ENCODE measurements at regions not wholly inside any gene's neighbourhood (a gene's known extent, or its start where the extent isn't known, plus 50 kb on each side); places are given as distances from the start of the nearest gene placed in this dataset.

DNA sequence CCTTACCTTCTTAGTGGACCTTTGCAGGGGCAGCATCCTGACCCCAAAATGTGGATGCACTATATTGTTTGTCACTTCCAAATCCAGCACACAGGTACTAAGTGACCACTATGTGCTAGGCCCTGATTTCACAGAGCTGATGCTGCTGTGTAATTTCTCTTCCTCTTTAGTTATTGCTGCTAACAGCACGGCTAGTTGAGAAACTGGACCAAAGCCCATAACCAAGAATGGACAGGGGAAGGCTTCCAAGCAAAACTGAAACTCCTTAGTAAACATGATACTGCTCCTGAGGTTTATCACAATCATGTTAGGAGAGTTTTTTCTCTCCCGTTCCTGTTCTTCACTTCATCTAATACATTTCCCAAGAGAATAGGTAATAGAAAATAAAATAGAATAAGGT lies 172.9 kb upstream of the TTC29 start:
- H3K4me1 Mint-ChIP-seq (ENCODE audit: low read depth): no peaks in the 10 kb centered on the region
- no peak overlapping the region for H3K27ac Mint-ChIP-seq
- no peak for DNase-seq (ENCODE audit: low spot score)
- H3K4me3 Mint-ChIP-seq (ENCODE audit: low read depth): no peak overlapping the region
- intact Hi-C loops (cut with micrococcal nuclease): no loop called here
- peaks cover 12% of the 10 kb centered on the region for H3K9me3 Mint-ChIP-seq
- H3K27me3 Mint-ChIP-seq (ENCODE audit: low read depth): no peaks in the 10 kb centered on the region
- no peaks in the 10 kb centered on the region for H3K36me3 Mint-ChIP-seq (ENCODE audit: low read depth)

DNA sequence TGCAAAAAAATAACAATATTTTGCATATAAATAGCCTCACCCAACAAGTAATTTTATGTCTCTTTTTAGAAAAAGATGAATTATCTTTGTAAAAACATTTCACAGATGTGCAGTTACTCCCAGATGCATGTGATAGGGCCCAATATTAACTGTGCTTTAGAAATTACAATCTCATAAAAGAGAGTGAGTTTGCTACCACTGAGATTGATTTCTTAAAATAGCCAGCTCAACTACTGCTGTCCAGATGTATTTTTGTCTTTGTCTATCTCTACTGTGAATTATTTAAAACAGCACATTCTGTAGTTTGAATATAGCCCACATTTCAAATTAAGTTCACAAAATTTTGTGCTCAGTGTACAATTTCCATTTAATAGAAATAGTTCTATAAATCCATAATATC lies 177.0 kb upstream of the TTC29 start:
- no peak overlapping the region for H3K4me3 Mint-ChIP-seq (ENCODE audit: low read depth)
- H3K27ac Mint-ChIP-seq: no peak overlapping the region
- H3K27me3 Mint-ChIP-seq (ENCODE audit: low read depth): no peaks in the 10 kb centered on the region
- intact Hi-C loops (cut with micrococcal nuclease): no loop called here
- no peak for DNase-seq (ENCODE audit: low spot score)
- H3K36me3 Mint-ChIP-seq (ENCODE audit: low read depth): no peaks in the 10 kb centered on the region
- no peaks in the 10 kb centered on the region for H3K9me3 Mint-ChIP-seq
- H3K4me1 Mint-ChIP-seq (ENCODE audit: low read depth): no peaks in the 10 kb centered on the region

- H3K27ac Mint-ChIP-seq: no peak overlapping the region
- H3K4me3 Mint-ChIP-seq (ENCODE audit: low read depth): no peak overlapping the region
- H3K27me3 Mint-ChIP-seq (ENCODE audit: low read depth): no peaks in the 10 kb centered on the region
- H3K9me3 Mint-ChIP-seq: no peaks in the 10 kb centered on the region
- H3K4me1 Mint-ChIP-seq (ENCODE audit: low read depth): no peaks in the 10 kb centered on the region
- H3K36me3 Mint-ChIP-seq (ENCODE audit: low read depth): no peaks in the 10 kb centered on the region
- intact Hi-C loops (cut with micrococcal nuclease): no loop called here
- no peak for DNase-seq (ENCODE audit: low spot score)
Observed at GRCh38 chr4:147123146-147123545, 177.5 kb upstream of the TTC29 start.

DNA sequence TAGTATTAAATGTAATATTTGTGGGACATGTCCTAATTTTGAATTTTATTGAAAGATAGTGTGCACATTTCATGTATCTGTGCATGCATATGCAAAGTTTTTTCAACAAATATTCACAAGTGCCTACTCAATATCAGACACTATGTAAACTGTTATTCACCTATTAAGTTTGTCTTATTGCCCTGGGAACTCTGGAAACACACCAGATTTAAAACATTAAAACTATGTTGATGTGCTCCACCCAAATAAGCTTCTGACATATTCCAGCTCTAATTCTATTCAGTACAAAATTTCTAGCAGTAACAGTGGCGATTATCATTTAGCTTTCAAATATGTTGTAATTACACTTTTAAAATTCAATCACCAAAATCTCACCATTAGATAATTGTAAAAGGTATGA lies 183.1 kb upstream of the TTC29 start:
- no peak overlapping the region for H3K27ac Mint-ChIP-seq
- H3K36me3 Mint-ChIP-seq (ENCODE audit: low read depth): no peaks in the 10 kb centered on the region
- no peak for DNase-seq (ENCODE audit: low spot score)
- H3K9me3 Mint-ChIP-seq: no peaks in the 10 kb centered on the region
- no peak overlapping the region for H3K4me3 Mint-ChIP-seq (ENCODE audit: low read depth)
- H3K27me3 Mint-ChIP-seq (ENCODE audit: low read depth): no peaks in the 10 kb centered on the region
- H3K4me1 Mint-ChIP-seq (ENCODE audit: low read depth): no peaks in the 10 kb centered on the region
- intact Hi-C loops (cut with micrococcal nuclease): no loop called here

DNA sequence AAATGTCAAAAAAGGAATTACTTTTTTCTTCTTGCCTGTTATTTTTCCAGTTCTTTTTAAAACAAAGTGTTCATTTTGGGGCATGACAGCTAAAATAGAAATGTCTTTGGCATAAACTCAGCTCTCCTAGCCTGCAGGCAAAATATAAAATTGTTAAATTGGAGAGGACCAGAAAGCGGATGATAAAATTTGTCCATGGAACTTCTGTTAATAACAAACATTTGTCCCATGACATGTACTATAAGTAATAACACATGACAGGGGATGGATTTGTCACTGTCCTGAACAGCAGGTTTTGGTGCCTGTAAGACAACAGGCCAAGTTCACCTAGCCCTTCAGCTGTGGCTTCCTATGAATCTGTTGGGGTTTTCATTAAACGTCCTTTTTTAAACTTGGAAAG lies 184.0 kb upstream of the TTC29 start:
- intact Hi-C loops (cut with micrococcal nuclease): no loop called here
- Mint-ChIP-seq H3K9me3 (no peaks in the 10 kb centered on the region), H3K4me1 (ENCODE audit: low read depth) (no peaks in the 10 kb centered on the region), H3K27me3 (ENCODE audit: low read depth) (no peaks in the 10 kb centered on the region), H3K4me3 (ENCODE audit: low read depth) (no peak overlapping the region), H3K27ac (no peak overlapping the region), H3K36me3 (ENCODE audit: low read depth) (no peaks in the 10 kb centered on the region)
- no peak for DNase-seq (ENCODE audit: low spot score)

- Mint-ChIP-seq H3K27ac (no peak overlapping the region), H3K27me3 (ENCODE audit: low read depth) (peaks cover 2% of the 10 kb centered on the region), H3K36me3 (ENCODE audit: low read depth) (no peaks in the 10 kb centered on the region), H3K4me1 (ENCODE audit: low read depth) (no peaks in the 10 kb centered on the region), H3K9me3 (no peaks in the 10 kb centered on the region), H3K4me3 (ENCODE audit: low read depth) (no peak overlapping the region)
- DNase-seq (ENCODE audit: low spot score): no peak
- intact Hi-C loops (cut with micrococcal nuclease): no loop called here
Observed at GRCh38 chr4:147134536-147135210, 189.0 kb upstream of the TTC29 start.

- Mint-ChIP-seq H3K27me3 (ENCODE audit: low read depth) (peaks cover 2% of the 10 kb centered on the region), H3K27ac (no peak overlapping the region), H3K4me3 (ENCODE audit: low read depth) (no peak overlapping the region), H3K9me3 (no peaks in the 10 kb centered on the region), H3K4me1 (ENCODE audit: low read depth) (no peaks in the 10 kb centered on the region), H3K36me3 (ENCODE audit: low read depth) (no peaks in the 10 kb centered on the region)
- no peak for DNase-seq (ENCODE audit: low spot score)
- intact Hi-C loops (cut with micrococcal nuclease): no loop called here
Observed at GRCh38 chr4:147136310-147136709, 190.6 kb upstream of the TTC29 start.

DNA sequence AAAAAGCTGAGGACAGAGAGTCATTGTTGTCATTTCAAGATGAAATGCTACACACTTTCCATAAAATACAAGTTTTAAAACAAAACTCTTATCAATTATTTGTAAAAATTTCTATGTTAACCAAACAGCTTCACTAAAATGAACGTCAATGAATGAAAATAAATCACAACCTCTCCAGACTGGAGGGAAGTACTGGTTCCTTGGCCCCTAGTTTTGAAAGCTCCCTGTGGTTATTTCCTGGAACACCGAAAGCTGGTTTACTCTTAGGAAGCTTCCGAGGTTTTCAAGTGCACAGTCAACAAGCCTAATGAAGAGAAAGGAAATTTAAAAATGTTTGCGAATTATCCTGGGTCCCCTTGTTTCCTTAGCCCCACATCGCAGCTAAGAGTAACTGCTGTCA lies 191.1 kb upstream of the TTC29 start:
- DNase-seq (ENCODE audit: low spot score): no peak
- no peaks in the 10 kb centered on the region for H3K9me3 Mint-ChIP-seq
- H3K36me3 Mint-ChIP-seq (ENCODE audit: low read depth): no peaks in the 10 kb centered on the region
- intact Hi-C loops (cut with micrococcal nuclease): no loop called here
- no peak overlapping the region for H3K4me3 Mint-ChIP-seq (ENCODE audit: low read depth)
- H3K27me3 Mint-ChIP-seq (ENCODE audit: low read depth): peaks cover 2% of the 10 kb centered on the region
- no peak overlapping the region for H3K27ac Mint-ChIP-seq
- no peaks in the 10 kb centered on the region for H3K4me1 Mint-ChIP-seq (ENCODE audit: low read depth)

- Mint-ChIP-seq H3K27me3 (ENCODE audit: low read depth) (peaks cover 2% of the 10 kb centered on the region), H3K36me3 (ENCODE audit: low read depth) (no peaks in the 10 kb centered on the region), H3K4me3 (ENCODE audit: low read depth) (no peak overlapping the region), H3K4me1 (ENCODE audit: low read depth) (no peaks in the 10 kb centered on the region), H3K9me3 (no peaks in the 10 kb centered on the region), H3K27ac (no peak overlapping the region)
- no peak for DNase-seq (ENCODE audit: low spot score)
- intact Hi-C loops (cut with micrococcal nuclease): no loop called here
Observed at GRCh38 chr4:147137280-147137679, 191.6 kb upstream of the TTC29 start.

- H3K4me1 Mint-ChIP-seq (ENCODE audit: low read depth): no peaks in the 10 kb centered on the region
- intact Hi-C loops (cut with micrococcal nuclease): no loop called here
- DNase-seq (ENCODE audit: low spot score): no peak
- peaks cover 2% of the 10 kb centered on the region for H3K27me3 Mint-ChIP-seq (ENCODE audit: low read depth)
- H3K4me3 Mint-ChIP-seq (ENCODE audit: low read depth): no peak overlapping the region
- no peaks in the 10 kb centered on the region for H3K36me3 Mint-ChIP-seq (ENCODE audit: low read depth)
- H3K9me3 Mint-ChIP-seq: no peaks in the 10 kb centered on the region
- H3K27ac Mint-ChIP-seq: no peak overlapping the region
Observed at GRCh38 chr4:147138171-147138570, 192.5 kb upstream of the TTC29 start.

- H3K27ac Mint-ChIP-seq: no peak overlapping the region
Observed at GRCh38 chr4:147139455-147140198, 194.0 kb upstream of the TTC29 start.

GRCh38 chr4:147151763-147152162 lies 206.1 kb upstream of the TTC29 start:
- no peaks in the 10 kb centered on the region for H3K36me3 Mint-ChIP-seq (ENCODE audit: low read depth)
- H3K27me3 Mint-ChIP-seq (ENCODE audit: low read depth): peaks cover 3% of the 10 kb centered on the region
- intact Hi-C loops (cut with micrococcal nuclease): no loop called here
- H3K9me3 Mint-ChIP-seq: no peaks in the 10 kb centered on the region
- H3K4me3 Mint-ChIP-seq (ENCODE audit: low read depth): no peak overlapping the region
- no peak for DNase-seq (ENCODE audit: low spot score)
- no peaks in the 10 kb centered on the region for H3K4me1 Mint-ChIP-seq (ENCODE audit: low read depth)
- H3K27ac Mint-ChIP-seq: no peak overlapping the region

More at GRCh38 chr4:147139455-147140198, 194.0 kb upstream of the TTC29 start:
- Mint-ChIP-seq H3K4me1 (ENCODE audit: low read depth) (no peaks in the 10 kb centered on the region), H3K9me3 (no peaks in the 10 kb centered on the region), H3K36me3 (ENCODE audit: low read depth) (no peaks in the 10 kb centered on the region), H3K4me3 (ENCODE audit: low read depth) (no peak overlapping the region), H3K27me3 (ENCODE audit: low read depth) (peaks cover 2% of the 10 kb centered on the region)
- intact Hi-C loops (cut with micrococcal nuclease): no loop called here
- DNase-seq (ENCODE audit: low spot score): no peak

DNA sequence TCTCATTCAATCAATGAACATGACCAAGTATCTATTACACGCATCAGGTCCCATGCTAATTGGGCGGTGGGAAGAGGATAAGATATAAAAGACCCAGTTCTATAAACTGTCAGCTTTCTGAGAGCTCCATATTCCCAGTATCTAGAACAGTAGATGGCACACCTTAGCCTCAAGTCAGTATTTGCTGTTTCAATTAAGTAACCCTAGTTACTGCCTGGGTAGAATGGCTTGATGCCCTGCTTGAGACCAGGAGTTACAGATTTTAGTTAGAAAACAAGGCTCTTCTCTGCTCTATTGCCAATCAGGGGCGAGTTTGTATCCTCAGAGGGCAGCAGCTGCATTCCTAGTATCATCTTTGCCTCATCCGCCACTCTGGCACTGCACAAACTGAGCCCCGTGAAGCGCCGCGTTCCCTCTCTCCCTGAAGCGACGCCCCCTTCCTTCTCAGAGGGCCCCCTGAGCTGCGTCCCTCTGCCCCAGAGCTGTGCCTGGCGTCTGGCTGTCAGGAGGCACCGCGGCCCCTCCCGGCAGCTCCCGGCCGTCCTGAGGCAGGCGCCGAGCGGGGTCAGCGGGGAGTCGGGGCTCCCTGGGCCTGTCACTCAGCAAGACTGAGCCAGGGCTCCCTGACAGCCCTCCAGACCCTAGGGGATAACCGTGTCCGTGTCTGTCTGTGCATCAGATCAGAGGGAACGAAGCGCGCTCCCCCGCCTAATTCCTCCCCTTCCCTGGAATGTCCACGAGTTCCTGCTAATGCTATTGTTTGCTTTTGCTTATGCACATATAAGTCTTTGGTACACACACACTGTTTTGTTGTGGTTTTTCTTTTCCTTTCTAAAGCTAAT lies 212.4 kb upstream of the TTC29 start:
- no peak for DNase-seq (ENCODE audit: low spot score)
- Mint-ChIP-seq H3K36me3 (ENCODE audit: low read depth) (no peaks in the 10 kb centered on the region), H3K27me3 (ENCODE audit: low read depth) (peaks cover 7% of the 10 kb centered on the region), H3K4me3 (ENCODE audit: low read depth) (no peak overlapping the region), H3K27ac (no peak overlapping the region), H3K9me3 (no peaks in the 10 kb centered on the region), H3K4me1 (ENCODE audit: low read depth) (no peaks in the 10 kb centered on the region)
- intact Hi-C loops (cut with micrococcal nuclease): no loop called here
